GM12874 (cell line): ENCODE measurements at regions not wholly inside any gene's neighbourhood (a gene's known extent, or its start where the extent isn't known, plus 50 kb on each side); places are given as distances from the start of the nearest gene placed in this dataset.

Experiments
- TF ChIP-seq, protein P1 (sequence below): IDR thresholded peaks from 2 replicates; pipeline ENCODE4 v1.5.1; 2011; ENCODE audit warnings: low read depth, mild to moderate bottlenecking, control low read depth, low read length, moderate library complexity; ENCODE audit not compliant: insufficient read depth

DNA sequence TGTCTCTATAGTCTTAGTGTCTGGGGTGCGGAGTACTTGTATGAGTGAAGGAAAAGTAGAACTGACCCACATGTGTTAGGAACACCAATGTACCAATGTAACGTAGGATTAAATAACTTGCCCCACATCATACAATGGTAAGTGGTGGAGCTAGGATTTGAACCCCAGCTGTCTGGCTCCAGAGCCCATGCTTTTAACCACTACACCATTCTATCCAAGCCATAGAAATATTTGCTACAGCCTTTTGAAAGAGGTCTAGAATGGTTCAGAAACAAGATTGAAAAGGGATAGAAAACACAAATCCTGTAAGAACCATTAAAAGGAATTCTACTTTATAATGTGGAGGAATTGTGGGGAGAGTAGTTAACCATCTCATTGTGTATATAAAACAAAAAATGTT, 169.9 kb upstream of the ATP6AP2 start:
- TF ChIP-seq, protein P1, sequence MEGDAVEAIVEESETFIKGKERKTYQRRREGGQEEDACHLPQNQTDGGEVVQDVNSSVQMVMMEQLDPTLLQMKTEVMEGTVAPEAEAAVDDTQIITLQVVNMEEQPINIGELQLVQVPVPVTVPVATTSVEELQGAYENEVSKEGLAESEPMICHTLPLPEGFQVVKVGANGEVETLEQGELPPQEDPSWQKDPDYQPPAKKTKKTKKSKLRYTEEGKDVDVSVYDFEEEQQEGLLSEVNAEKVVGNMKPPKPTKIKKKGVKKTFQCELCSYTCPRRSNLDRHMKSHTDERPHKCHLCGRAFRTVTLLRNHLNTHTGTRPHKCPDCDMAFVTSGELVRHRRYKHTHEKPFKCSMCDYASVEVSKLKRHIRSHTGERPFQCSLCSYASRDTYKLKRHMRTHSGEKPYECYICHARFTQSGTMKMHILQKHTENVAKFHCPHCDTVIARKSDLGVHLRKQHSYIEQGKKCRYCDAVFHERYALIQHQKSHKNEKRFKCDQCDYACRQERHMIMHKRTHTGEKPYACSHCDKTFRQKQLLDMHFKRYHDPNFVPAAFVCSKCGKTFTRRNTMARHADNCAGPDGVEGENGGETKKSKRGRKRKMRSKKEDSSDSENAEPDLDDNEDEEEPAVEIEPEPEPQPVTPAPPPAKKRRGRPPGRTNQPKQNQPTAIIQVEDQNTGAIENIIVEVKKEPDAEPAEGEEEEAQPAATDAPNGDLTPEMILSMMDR, result no peak

DNA sequence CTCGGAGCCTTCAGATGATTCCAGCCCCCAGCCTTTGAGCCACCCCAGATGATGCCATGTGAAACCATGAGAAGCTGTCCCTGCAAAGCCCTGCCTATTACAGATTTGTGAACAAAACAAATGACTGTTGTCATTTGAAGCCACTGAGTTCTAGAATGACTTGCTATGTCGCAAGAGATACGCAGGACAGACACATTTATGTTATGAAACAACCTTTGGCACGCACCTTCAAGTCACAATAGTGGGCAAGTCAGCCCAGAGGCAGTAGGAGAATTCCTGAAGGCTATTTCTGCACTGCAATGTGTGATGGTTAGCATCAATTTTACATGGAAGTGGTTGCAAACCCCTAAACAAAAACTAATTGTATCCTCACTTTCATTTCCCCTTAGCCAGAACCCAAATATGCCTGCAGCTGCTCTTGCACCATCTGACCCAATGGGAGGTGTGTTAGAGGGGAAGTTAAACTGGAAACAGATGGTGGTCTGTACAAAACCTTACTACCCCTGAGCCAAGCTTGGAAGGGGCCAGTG, 174.4 kb upstream of the ATP6AP2 start:
- TF ChIP-seq, protein P1, result no peak

- TF ChIP-seq, protein P1, result no peak
Measured at GRCh38 chrX:40405399-40405798, 175.4 kb upstream of the ATP6AP2 start.

- TF ChIP-seq, protein P1, result no peak
Measured at GRCh38 chrX:40403757-40404156, 177.0 kb upstream of the ATP6AP2 start.

- TF ChIP-seq, protein P1, result no peak
Measured at GRCh38 chrX:40402831-40403533, 177.8 kb upstream of the ATP6AP2 start.

GRCh38 chrX:40395102-40395501, 185.7 kb upstream of the ATP6AP2 start:
- TF ChIP-seq, protein P1, result no peak

- TF ChIP-seq, protein P1, result no peak
Measured at GRCh38 chrX:40394302-40394701, 186.5 kb upstream of the ATP6AP2 start.

DNA sequence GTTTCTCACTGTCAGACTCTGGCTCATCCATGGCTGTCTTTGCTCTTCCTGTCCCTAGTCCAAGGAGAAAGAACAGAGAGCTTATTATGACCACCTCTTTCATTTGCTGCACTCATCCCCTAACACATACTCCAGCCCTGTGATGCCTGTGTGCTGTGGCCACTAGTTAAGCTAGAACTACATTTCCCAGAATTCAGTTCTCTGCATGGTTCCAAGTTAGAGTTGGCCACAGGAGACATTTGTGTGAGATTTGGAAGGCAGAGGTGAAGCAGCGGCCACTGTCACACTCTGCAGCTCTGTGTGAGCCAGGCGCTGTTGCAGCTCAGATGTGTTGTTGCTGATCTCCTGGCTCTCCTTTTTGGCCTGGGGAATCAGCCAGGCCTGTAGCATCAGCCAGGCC, 188.2 kb upstream of the ATP6AP2 start:
- TF ChIP-seq, protein P1, result no peak
